ENCODE measurements at regions not wholly inside any gene's neighbourhood (a gene's known extent, or its start where the extent isn't known, plus 50 kb on each side); places are given as distances from the start of the nearest gene placed in this dataset.

GRCh38 chr21:27086630-27087029 lies 119.7 kb upstream of the ADAMTS5 start:
- BruUV-seq (replicated peaks) = no TSS peak
- no peaks in the 10 kb centered on the region for H3K79me2 ChIP-seq (ENCODE audit: control insufficient read depth, insufficient read depth, low read length)
- TF ChIP-seq TCF15 (CRISPR knock-in tag; IDR thresholded peaks at IDR 0.05) = no peak
- no peak for TF ChIP-seq HMGN3 (IDR thresholded peaks at IDR 0.05; ENCODE audit: borderline replicate concordance, extremely low read depth, insufficient read length, low read depth, low read length)
- H3K36me3 ChIP-seq (ENCODE audit: control insufficient read depth, insufficient read depth, low read length) = no peaks in the 10 kb centered on the region
- no peak overlapping the region for H3K4me2 ChIP-seq (ENCODE audit: insufficient read depth, low read length)
- DNase-seq (ENCODE audit: extremely low read depth in 1 of 4, low spot score in 3 of 4) (no peak), FAIRE-seq (no peak), ATAC-seq (no peak)
- no peaks in the 10 kb centered on the region for H3K27me3 ChIP-seq (ENCODE audit: control insufficient read depth in 2 of 2, insufficient read depth in 2 of 2, low read length in 2 of 2)
- no peaks in the 10 kb centered on the region for H4K20me1 ChIP-seq (replicated peaks; ENCODE audit: control insufficient read depth, insufficient read depth, low read length)
- H3K9me3 ChIP-seq (replicated peaks; ENCODE audit: control insufficient read depth, insufficient read depth, low read depth, low read length) = no peaks in the 10 kb centered on the region
- no peaks in the 10 kb centered on the region for H3K4me1 ChIP-seq (replicated peaks in 1 of 2; ENCODE audit: control insufficient read depth in 2 of 2, insufficient read depth in 2 of 2, low read length in 2 of 2)
- POLR2A ChIA-PET = no interaction called here
- in situ Hi-C loops (cut with MboI) (no loop called here), intact Hi-C loops (cut with micrococcal nuclease) (no loop called here)
- H3K9me1 ChIP-seq (ENCODE audit: control insufficient read depth, insufficient read depth, low read length) = no peaks in the 10 kb centered on the region
- no peak overlapping the region for H3K27ac ChIP-seq (ENCODE audit: extremely low read depth, low read depth, low read length)
- H2AFZ ChIP-seq (ENCODE audit: low read depth, low read length) = no peak overlapping the region
- CTCF ChIA-PET (ENCODE audit: low intra/inter-chr PET ratio) = no interaction called here
- 0% methylated on average over 2 of the region's 2 CpGs for WGBS (ENCODE audit: insufficient coverage, low coverage, missing lambda C conversion rate)
- H3K9ac ChIP-seq (ENCODE audit: insufficient read depth in 1 of 2, low read depth in 2 of 2, low read length in 2 of 2) = no peak overlapping the region
- H3K4me3 ChIP-seq = no peak overlapping the region

GRCh38 chr21:27086186-27086585 lies 119.3 kb upstream of the ADAMTS5 start:
- H3K9ac ChIP-seq (ENCODE audit: insufficient read depth in 1 of 2, low read depth in 2 of 2, low read length in 2 of 2) = no peak overlapping the region
- DNase-seq (ENCODE audit: extremely low read depth in 1 of 4, low spot score in 3 of 4) (no peak), FAIRE-seq (no peak), ATAC-seq (no peak)
- in situ Hi-C loops (cut with MboI) = no loop called here
- no TSS peak for BruUV-seq (replicated peaks)
- no peaks in the 10 kb centered on the region for H3K27me3 ChIP-seq (ENCODE audit: control insufficient read depth in 2 of 2, insufficient read depth in 2 of 2, low read length in 2 of 2)
- intact Hi-C loops (cut with micrococcal nuclease) = no loop called here
- H3K9me1 ChIP-seq (ENCODE audit: control insufficient read depth, insufficient read depth, low read length) = no peaks in the 10 kb centered on the region
- ChIA-PET CTCF (ENCODE audit: low intra/inter-chr PET ratio) (interaction anchor here (0.6 kb wide), 1 partner anchor 11 kb away, joined by 3 read pairs; no protein-coding TSS in a partner anchor), POLR2A (interaction anchor here (0.7 kb wide), 1 partner anchor 364 kb away, joined by 3 read pairs; no protein-coding TSS in a partner anchor)
- H3K36me3 ChIP-seq (ENCODE audit: control insufficient read depth, insufficient read depth, low read length) = no peaks in the 10 kb centered on the region
- no peaks in the 10 kb centered on the region for H3K9me3 ChIP-seq (replicated peaks; ENCODE audit: control insufficient read depth, insufficient read depth, low read depth, low read length)
- no peak overlapping the region for H3K4me3 ChIP-seq
- no peak overlapping the region for H3K4me2 ChIP-seq (ENCODE audit: insufficient read depth, low read length)
- no peaks in the 10 kb centered on the region for H3K79me2 ChIP-seq (ENCODE audit: control insufficient read depth, insufficient read depth, low read length)
- WGBS (ENCODE audit: insufficient coverage, low coverage, missing lambda C conversion rate) = under 1% methylated on average over 6 of the region's 6 CpGs
- H4K20me1 ChIP-seq (replicated peaks; ENCODE audit: control insufficient read depth, insufficient read depth, low read length) = no peaks in the 10 kb centered on the region
- no peak overlapping the region for H2AFZ ChIP-seq (ENCODE audit: low read depth, low read length)
- H3K4me1 ChIP-seq (replicated peaks in 1 of 2; ENCODE audit: control insufficient read depth in 2 of 2, insufficient read depth in 2 of 2, low read length in 2 of 2) = no peaks in the 10 kb centered on the region
- no peak overlapping the region for H3K27ac ChIP-seq (ENCODE audit: extremely low read depth, low read depth, low read length)
- TF ChIP-seq HBP1 (CRISPR knock-in tag; IDR thresholded peaks at IDR 0.05) (no peak), HNRNPLL (IDR thresholded peaks at IDR 0.05; ENCODE audit: low read depth, low read length, poor library complexity, severe bottlenecking) (no peak), NFYB (IDR thresholded peaks at IDR 0.05; ENCODE audit: extremely low read depth, insufficient read length) (no peak), CBX2 (IDR thresholded peaks at IDR 0.05; ENCODE audit: insufficient read depth, low read length, poor library complexity, severe bottlenecking) (no peak), ETV5 (CRISPR knock-in tag; IDR thresholded peaks at IDR 0.05; ENCODE audit: low read depth) (no peak), SRF (CRISPR knock-in tag; IDR thresholded peaks at IDR 0.05) (no peak), SMARCA5 (IDR thresholded peaks at IDR 0.05) (no peak)
